ENCODE measurements at regions not wholly inside any gene's neighbourhood (a gene's known extent, or its start where the extent isn't known, plus 50 kb on each side); places are given as distances from the start of the nearest gene placed in this dataset.

DNA sequence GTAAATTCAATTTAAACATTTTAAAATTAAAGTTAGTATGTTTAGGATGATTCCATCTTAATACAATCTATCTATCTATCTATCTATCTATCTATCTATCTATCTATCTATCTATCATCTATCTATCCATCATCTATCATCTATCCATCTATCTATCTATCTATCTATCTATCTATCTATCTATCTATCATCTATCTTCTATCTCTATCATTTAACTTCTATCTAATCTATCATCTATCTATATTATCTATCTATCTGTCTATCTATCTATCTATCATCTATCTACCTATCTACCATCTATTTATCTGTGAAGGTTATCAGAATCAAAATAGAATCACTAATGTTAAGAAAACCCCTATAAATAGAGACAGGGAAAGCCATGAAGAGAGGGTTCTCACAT is 78.3 kb downstream of the RAMP3 start:
- no peak for DNase-seq

DNA sequence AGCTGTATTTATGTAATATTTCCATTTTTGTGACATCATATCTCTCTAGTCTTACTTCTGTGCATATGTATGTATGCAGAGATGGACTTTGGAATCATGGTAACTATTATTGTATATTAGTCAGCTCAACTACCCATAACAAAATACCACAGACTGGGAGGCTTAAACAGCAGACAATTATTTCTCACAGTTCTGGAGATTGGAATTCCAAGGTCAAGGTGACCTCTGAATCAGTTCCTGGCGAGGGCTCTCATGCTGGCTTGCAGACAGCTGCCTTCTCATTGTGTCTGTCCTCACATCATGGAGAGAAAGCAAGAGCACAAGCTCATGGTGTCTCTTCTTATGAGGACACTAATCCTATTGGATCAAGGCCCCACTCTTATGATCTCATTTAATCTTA is 79.1 kb downstream of the RAMP3 start:
- no peak for DNase-seq

DNA sequence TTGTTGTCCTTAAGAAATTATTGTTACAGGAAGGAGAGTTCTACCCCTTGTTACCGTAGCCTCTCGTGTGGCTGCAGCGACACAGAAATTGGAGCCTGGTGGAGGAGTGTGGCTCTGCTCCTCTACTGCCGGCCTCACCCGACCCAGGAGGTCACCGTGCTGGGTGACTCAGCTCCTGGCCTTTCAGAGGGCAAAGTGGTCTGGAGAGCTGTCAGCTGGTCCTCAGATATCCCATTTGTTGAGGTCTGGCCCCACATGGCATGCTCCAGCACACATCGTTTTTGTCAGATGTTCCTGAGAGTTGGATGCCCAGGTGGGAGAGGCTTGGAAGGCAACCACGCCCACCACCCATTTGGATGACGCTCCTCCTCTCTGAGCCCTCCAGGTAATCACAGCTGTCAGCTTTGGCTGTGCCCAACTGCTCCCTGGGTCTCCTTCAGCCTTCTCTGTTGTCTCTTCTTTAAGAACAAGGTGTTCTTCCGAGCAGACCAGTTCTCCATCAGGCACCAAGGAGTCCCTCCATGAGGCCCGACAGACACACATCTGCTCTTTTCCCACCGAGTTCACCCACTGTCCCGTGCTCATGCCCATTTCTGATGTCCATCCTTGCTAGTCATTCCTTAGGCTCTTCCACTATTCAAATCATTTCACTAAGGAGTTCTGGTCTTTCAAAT is 80.3 kb downstream of the RAMP3 start:
- DNase-seq, result no peak

GRCh38 chr7:45238806-45239205 is 81.2 kb downstream of the RAMP3 start:
- no peak for DNase-seq

- no peak for DNase-seq
Observed at GRCh38 chr7:45239486-45239885, 81.9 kb downstream of the RAMP3 start.

DNA sequence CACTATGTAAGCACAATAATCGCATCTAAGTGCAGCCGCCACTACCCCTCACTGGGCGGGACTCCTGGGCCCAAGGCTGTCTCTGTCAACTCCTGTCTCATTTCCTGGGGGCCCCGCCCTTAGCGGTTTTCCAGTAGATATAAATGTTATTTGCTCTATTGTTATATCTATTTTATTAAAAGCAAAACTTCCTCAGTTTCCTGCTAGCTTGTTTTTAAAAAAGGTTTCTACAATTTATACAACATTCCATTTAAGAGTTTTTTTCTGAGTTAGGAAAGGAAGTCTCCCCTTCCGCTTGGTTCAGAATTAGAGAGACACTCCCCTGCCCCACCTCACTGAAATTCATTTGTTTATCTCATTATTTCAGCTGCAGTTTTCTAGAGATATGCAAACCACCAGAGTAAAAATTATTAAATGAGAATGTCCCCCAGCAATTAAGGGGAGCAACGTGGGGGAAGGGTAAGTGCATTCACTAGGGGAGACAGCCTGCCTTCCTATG is 82.7 kb downstream of the RAMP3 start:
- no peak for DNase-seq

DNA sequence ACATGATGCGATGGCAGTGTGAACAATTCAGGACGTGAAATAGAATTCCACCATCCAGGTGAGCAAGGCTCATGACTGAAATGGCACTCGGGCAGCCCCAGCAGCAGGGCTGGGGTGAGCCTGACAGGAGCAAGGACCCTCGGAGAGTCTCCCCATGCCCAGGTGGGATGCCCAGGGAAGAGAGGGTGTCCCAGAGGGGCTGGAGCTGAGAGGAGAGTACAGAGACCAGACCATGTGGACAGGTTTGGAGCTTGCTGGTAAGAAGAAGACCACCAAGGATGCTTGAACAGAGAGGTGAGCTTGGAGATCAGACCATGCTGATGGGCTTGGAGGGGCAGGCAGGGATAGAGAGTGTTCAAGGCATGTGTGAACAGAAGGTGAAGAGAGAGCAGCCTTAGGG is 83.3 kb downstream of the RAMP3 start:
- no peak for DNase-seq

- DNase-seq, result no peak
Observed at GRCh38 chr7:45241339-45242109, 83.9 kb downstream of the RAMP3 start.

GRCh38 chr7:45242261-45242660 is 84.7 kb downstream of the RAMP3 start:
- no peak for DNase-seq

- DNase-seq, result no peak
Observed at GRCh38 chr7:45242698-45243097, 85.1 kb downstream of the RAMP3 start.

DNA sequence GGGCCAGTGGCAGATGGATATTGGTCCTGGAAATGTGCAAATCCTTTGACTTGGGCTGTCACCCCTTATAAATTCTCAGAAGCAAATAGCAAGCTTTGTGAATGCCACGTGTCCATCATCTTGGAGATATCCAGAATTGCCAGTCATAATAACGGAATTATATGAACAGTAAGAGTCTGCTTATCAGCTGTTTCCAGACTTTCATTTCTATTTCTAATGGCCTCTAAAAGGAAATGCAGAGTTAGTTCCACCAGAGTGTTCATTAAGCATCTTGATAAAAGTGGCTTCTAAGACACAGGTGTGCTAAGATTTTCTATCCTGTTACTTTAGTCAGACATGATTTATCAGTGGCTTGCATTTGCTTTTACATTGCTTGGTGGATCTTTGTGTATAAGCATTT is 87.4 kb downstream of the RAMP3 start:
- DNase-seq, result no peak

GRCh38 chr7:45246339-45246738 is 88.7 kb downstream of the RAMP3 start:
- no peak for DNase-seq

- no peak for DNase-seq
Observed at GRCh38 chr7:45252248-45252647, 94.7 kb downstream of the RAMP3 start.

DNA sequence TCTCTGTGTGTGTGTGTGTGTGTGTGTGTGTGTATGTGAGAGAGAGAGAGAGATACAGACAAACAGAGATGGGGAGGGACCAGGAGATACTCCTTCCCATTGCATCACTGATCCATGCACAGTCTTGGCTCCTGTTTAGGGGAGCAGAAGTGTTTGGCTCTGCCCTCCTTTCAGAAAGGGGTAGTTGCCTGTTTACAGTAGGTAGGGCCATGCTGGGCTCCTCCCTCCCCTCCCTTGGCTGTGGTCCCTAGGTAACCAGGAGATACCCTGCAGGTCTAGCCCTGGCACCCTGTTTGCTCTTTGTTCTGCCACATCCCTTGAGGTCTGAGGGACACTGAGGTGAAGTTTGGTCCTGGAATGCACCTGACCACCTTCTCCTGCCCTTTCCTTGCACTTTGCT is 95.3 kb downstream of the RAMP3 start:
- no peak for DNase-seq

GRCh38 chr7:45253368-45253767 is 95.8 kb downstream of the RAMP3 start:
- no peak for DNase-seq

DNA sequence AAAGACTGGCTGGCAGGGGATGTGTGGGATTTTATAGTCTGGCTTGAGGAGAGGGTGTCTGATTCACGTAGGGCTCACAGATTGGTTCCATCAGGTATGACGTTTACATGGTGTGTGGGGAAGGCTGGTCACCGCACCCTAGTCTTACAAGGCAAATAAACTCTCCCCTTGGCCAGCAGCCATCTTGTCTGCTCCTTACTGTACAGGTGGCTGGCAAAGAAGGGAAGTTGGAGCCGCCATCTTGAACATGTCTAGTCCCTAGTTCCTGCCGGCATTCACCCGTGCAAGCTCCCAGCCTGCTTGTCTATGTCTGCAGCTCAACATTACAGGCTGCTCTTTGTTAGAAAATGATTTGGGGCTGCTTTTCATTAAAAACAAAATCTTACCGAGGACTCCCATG is 97.6 kb downstream of the RAMP3 start:
- no peak for DNase-seq

DNA sequence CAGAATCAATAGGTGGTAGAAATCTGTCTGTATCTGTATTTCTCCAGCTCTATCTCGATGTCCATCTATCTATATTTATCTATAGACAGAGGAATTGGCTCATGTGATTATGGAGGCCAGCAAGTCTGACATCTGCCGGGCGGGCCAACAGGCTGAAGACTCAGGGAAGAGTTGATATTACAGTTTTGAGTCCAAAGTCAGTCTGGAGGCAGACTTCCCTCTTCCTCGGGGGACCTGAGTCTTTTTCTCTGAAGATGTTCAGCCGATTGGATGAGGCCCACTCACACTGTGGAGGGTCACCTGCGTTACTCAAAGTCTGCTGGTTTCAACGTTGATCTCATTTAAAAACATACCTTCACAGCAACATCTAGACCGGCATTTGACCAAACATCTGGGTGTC is 98.7 kb downstream of the RAMP3 start:
- DNase-seq, result no peak

DNA sequence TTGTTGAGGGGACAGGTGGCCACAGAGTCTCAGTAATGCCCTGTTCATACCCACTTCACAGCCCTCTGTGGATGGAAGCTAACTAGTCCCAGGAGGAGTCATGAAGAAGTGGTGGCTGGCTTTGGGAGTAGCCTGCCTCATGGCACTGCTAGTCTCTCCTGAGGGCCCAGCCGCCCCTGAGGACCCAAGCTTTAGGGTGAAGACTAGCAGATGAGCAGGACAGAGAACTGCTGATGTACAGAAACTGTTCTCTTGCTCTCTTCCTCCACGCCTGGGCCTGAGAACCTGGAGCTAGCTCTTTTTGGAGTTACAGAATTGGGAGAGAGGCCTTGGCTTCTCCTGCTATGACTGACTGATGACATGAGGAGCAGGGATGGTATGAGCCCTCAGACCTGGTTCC is 99.2 kb downstream of the RAMP3 start:
- no peak for DNase-seq

DNA sequence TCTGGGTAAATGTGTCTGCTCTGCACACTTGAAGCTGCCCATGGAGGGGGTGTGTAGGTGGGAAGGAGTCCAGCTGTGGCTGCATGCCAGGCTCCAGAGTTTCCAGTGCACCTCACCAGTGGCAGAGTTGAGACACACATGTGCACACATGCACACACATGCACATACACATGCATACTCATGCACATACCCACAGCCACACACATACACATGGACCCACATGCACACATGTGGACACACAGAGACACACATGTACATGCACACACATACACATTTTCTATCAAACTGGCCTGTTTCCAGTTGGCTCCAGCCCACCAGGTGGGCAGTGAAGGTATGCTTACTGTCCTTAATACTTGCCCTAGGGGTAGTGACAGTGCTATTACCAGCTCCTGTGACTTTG is 99.7 kb downstream of the RAMP3 start:
- DNase-seq, result no peak

GRCh38 chr7:45258533-45259226 is 101.1 kb downstream of the RAMP3 start:
- DNase-seq, result no peak

DNA sequence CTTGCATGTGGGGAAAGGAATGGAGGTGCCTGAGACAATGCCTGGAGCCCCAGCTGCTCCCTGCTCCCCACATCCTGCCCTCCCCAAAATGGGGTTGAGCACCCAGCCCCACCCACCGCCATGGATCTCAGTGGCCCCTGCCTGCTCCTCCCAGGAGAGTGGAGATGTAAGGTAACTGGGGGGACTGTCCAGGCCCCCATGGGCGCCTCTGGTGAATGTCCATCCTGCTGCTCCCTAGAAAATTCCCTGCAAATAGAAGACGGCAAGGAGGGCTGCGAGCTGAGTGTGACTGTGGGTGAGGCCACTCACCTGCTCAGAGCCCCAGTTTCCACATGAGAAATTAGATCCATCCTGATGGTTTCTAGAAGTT is 101.6 kb downstream of the RAMP3 start:
- no peak for DNase-seq

DNA sequence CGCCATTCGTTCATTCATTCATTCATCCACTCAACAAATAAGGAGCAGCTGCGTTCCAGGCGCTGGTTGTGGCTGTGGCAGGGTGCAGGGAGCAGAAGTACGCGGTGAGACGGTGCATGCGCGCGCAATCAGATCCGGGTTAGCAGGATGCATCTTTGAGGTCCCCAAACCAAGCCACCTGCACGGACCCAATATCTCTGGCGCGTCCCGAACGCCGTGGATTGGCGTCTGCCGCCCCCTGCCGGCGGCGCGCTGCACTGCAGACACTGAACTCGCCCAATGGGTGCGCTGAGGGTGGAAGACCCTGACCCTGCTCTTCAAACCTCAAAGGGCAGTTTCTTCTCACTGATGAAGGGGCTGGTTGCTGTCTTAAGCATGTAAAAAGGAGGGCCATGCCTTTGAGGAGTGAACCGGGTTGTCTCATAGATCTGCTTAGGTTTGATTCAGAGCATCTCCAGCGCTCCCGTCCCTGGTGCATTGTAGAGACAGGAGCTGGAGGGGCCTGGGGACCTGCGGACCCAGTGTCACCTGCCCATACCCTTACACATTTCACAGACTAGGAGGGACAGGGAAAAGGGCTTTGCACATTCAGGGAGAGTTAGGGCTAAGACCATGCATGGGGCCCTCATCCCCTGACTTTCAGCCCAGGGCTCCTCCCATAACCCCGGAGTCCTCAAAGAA is 102.5 kb downstream of the RAMP3 start:
- no peak for DNase-seq

DNA sequence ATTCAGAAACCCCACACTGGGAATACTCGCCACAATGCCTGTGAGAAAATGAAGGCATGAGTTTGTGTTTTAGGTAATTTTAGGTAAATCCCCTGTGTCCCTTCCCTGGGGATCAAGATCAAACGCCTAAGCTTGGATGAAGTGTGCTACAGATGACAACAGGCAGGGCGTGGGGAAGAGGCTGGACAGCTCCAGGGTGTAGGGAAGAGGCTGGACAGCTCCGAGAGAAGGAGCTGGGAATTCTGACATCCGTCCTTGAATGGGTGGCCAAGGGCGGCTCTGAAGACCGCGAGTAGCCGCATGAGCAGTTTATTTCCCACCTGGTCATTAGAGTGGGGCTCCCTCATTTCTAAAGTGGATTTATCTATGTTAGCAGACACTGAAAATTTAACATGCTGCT is 109.7 kb downstream of the RAMP3 start:
- no peak for DNase-seq

- no peak for DNase-seq
Observed at GRCh38 chr7:45268013-45268412, 110.4 kb downstream of the RAMP3 start.
